ENCODE measurements at regions not wholly inside any gene's neighbourhood (a gene's known extent, or its start where the extent isn't known, plus 50 kb on each side); places are given as distances from the start of the nearest gene placed in this dataset.

DNA sequence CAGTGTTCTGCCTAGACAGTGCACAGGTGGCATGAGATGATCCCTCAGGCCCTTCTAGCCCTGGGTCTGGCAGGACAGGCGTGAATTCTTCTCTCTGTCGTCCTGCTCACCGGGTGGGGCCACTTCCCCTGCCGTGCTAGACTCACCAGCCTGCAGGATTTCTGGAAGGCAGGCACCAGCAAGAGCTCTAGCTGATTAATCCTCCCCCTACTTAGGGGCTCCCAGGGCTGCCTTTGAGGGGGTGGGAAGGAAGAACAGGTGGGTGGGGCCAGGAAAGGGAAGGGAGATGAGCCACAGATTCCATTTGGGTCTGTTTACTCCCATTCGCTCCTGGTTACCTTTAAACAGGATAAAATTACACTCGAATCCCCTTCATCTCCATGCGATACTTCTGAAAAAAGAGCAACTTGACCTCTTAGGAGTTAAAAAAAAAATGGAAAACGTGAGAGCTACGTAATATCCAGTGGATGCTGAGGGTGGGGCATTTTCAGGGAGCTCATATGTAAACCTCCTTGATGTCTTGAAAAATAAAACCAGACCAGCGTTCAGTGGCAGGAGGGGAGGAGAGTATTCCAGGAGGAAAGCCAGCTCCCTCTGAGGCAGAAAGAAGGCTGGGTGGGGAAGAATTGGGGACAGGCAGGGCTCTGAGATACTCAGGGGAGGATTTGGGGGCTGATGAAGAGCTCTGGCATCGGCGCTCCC, 665.5 kb downstream of the PTPRU start (continued):
- TF ChIP-seq MXI1 (IDR thresholded peaks at IDR 0.05; ENCODE audit: low read depth, low read length): no peak
- TF ChIP-seq ELK1 (IDR thresholded peaks at IDR 0.05; ENCODE audit: low read depth, low read length): no peak
- TF ChIP-seq, protein P1, sequence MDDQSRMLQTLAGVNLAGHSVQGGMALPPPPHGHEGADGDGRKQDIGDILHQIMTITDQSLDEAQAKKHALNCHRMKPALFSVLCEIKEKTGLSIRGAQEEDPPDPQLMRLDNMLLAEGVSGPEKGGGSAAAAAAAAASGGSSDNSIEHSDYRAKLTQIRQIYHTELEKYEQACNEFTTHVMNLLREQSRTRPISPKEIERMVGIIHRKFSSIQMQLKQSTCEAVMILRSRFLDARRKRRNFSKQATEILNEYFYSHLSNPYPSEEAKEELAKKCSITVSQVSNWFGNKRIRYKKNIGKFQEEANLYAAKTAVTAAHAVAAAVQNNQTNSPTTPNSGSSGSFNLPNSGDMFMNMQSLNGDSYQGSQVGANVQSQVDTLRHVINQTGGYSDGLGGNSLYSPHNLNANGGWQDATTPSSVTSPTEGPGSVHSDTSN (IDR thresholded peaks at IDR 0.05; ENCODE audit: insufficient replicate concordance, low read depth, low read length): no peak

GRCh38 chr1:29900712-29901111, 664.4 kb downstream of the PTPRU start:
- DNase-seq (ENCODE audit: low read depth, low spot score): no peak
- H3K4me3 ChIP-seq: no peak overlapping the region
- TF ChIP-seq SPI1 (IDR thresholded peaks at IDR 0.05; ENCODE audit: borderline replicate concordance, insufficient read depth, low read depth, low read length) (no peak), YY1 (IDR thresholded peaks at IDR 0.05; ENCODE audit: low read depth, low read length) (no peak), TCF3 (IDR thresholded peaks at IDR 0.05; ENCODE audit: borderline replicate concordance, insufficient read depth, low read depth, low read length) (no peak), NKRF (conservative IDR thresholded peaks at IDR 0.05) (no peak), NR2C1 (IDR thresholded peaks at IDR 0.05) (no peak), TCF7 (IDR thresholded peaks at IDR 0.05; ENCODE audit: borderline replicate concordance) (no peak), SIN3A (IDR thresholded peaks at IDR 0.05; ENCODE audit: low read depth, low read length) (no peak), BRCA1 (IDR thresholded peaks at IDR 0.05; ENCODE audit: low read depth, low read length) (no peak), EZH2 (IDR thresholded peaks at IDR 0.05; ENCODE audit: borderline replicate concordance, control insufficient read depth, low read depth, low read length) (no peak)
- H3K4me2 ChIP-seq (ENCODE audit: control insufficient read depth, insufficient read depth): no peak overlapping the region
- no peaks in the 10 kb centered on the region for H4K20me1 ChIP-seq (ENCODE audit: control insufficient read depth, insufficient read depth)
- no peaks in the 10 kb centered on the region for H3K79me2 ChIP-seq (ENCODE audit: control insufficient read depth, insufficient read depth, low read length)
- no TSS peak for BruUV-seq (replicated peaks)
- FAIRE-seq: no peak
- in situ Hi-C loops (cut with MboI) (no loop called here), intact Hi-C loops (cut with micrococcal nuclease; ENCODE audit: unreplicated experiment) (no loop called here)
- POLR2A ChIA-PET: no interaction called here
- 44% methylated on average over 3 of the region's 3 CpGs for WGBS (ENCODE audit: insufficient coverage, insufficient replicate concordance, low lambda C conversion rate, missing lambda C conversion rate)
- SMC1A ChIA-PET (ENCODE audit: uncharacterized antibody, unreplicated experiment): no interaction called here
- no peaks in the 10 kb centered on the region for H3K36me3 ChIP-seq (ENCODE audit: control insufficient read depth in 2 of 2, insufficient read depth in 2 of 2, low read length in 1 of 2)
- no peak overlapping the region for H3K27ac ChIP-seq (ENCODE audit: control insufficient read depth, insufficient read depth)
- H2AFZ ChIP-seq (ENCODE audit: control insufficient read depth, low read depth, low read length): no peak overlapping the region
- no peaks in the 10 kb centered on the region; the same call in 1 of the 2 replicates for H3K4me1 ChIP-seq (ENCODE audit: control insufficient read depth, insufficient read depth, low read length)
- RAD21 ChIA-PET (ENCODE audit: unreplicated experiment): no interaction called here
- ATAC-seq: no peak
- CTCF ChIA-PET: no interaction called here
- no peaks in the 10 kb centered on the region for H3K9me3 ChIP-seq (replicated peaks; ENCODE audit: control insufficient read depth, insufficient read depth, low read length)
- no peak overlapping the region for H3K9ac ChIP-seq (ENCODE audit: control insufficient read depth, insufficient read depth, low read length)
- H3K27me3 ChIP-seq (replicated peaks in 1 of 2; ENCODE audit: control insufficient read depth in 2 of 2, insufficient read depth in 2 of 2, low read length in 1 of 2): no peaks in the 10 kb centered on the region; a peak in 1 of 4 replicates
